ENCODE measurements at regions not wholly inside any gene's neighbourhood (a gene's known extent, or its start where the extent isn't known, plus 50 kb on each side); places are given as distances from the start of the nearest gene placed in this dataset.
"Not testable (repeated sequence)": the region's sequence is repeated elsewhere in the genome, so short reads cannot be mapped to it uniquely, and the experiment has no call there.

GRCh38 chr11:126149759-126150625 lies 61.5 kb downstream of the RPUSD4 start:
- no peak for TF ChIP-seq JUND (IDR thresholded peaks at IDR 0.05; ENCODE audit: low read depth)
- in situ Hi-C loops (cut with HindIII; ENCODE audit: low pct_unique_long_range_greater_than_20kb, low sequenced_read_pairs), result no loop called here
- DNase-seq (ENCODE audit: low read depth in 1 of 2, low spot score in 1 of 2), result no peak

- TF ChIP-seq JUND (IDR thresholded peaks at IDR 0.05; ENCODE audit: low read depth), result no peak
- DNase-seq (ENCODE audit: low read depth in 1 of 2, low spot score in 1 of 2), result no peak
- in situ Hi-C loops (cut with HindIII; ENCODE audit: low pct_unique_long_range_greater_than_20kb, low sequenced_read_pairs), result no loop called here
Measured at GRCh38 chr11:126148317-126148716, 63.1 kb downstream of the RPUSD4 start.

GRCh38 chr11:126147208-126148111 lies 64.0 kb downstream of the RPUSD4 start:
- DNase-seq (ENCODE audit: low read depth in 1 of 2, low spot score in 1 of 2), result peak in 1 of 2 experiments; percentile 67
- TF ChIP-seq JUND (IDR thresholded peaks at IDR 0.05; ENCODE audit: low read depth), result no peak
- in situ Hi-C loops (cut with HindIII; ENCODE audit: low pct_unique_long_range_greater_than_20kb, low sequenced_read_pairs), result no loop called here

- no peak for TF ChIP-seq JUND (IDR thresholded peaks at IDR 0.05; ENCODE audit: low read depth)
- in situ Hi-C loops (cut with HindIII; ENCODE audit: low pct_unique_long_range_greater_than_20kb, low sequenced_read_pairs), result no loop called here
- DNase-seq (ENCODE audit: low read depth in 1 of 2, low spot score in 1 of 2), result no peak
Measured at GRCh38 chr11:126146454-126147192, 64.8 kb downstream of the RPUSD4 start.

- in situ Hi-C loops (cut with HindIII; ENCODE audit: low pct_unique_long_range_greater_than_20kb, low sequenced_read_pairs), result no loop called here
- TF ChIP-seq JUND (IDR thresholded peaks at IDR 0.05; ENCODE audit: low read depth), result no peak
- DNase-seq (ENCODE audit: low read depth in 1 of 2, low spot score in 1 of 2), result no peak
Measured at GRCh38 chr11:126145954-126146353, 65.5 kb downstream of the RPUSD4 start.

- DNase-seq (ENCODE audit: low read depth in 1 of 2, low spot score in 1 of 2); in situ Hi-C loops (cut with HindIII; ENCODE audit: low pct_unique_long_range_greater_than_20kb, low sequenced_read_pairs): not testable (repeated sequence)
Measured at GRCh38 chr11:126143491-126143890, 68.0 kb downstream of the RPUSD4 start.

- in situ Hi-C loops (cut with HindIII; ENCODE audit: low pct_unique_long_range_greater_than_20kb, low sequenced_read_pairs), result no loop called here
- TF ChIP-seq JUND (IDR thresholded peaks at IDR 0.05; ENCODE audit: low read depth), result no peak
- DNase-seq (ENCODE audit: low read depth in 1 of 2, low spot score in 1 of 2), result peak in 1 of 2 experiments; percentile 62
Measured at GRCh38 chr11:126140926-126141280, 70.5 kb downstream of the RPUSD4 start.

- in situ Hi-C loops (cut with HindIII; ENCODE audit: low pct_unique_long_range_greater_than_20kb, low sequenced_read_pairs), result no loop called here
- no peak for TF ChIP-seq JUND (IDR thresholded peaks at IDR 0.05; ENCODE audit: low read depth)
- DNase-seq (ENCODE audit: low read depth in 1 of 2, low spot score in 1 of 2), result no peak
Measured at GRCh38 chr11:126140201-126140925, 71.1 kb downstream of the RPUSD4 start.

GRCh38 chr11:126139111-126140091 lies 72.0 kb downstream of the RPUSD4 start:
- no peak for TF ChIP-seq JUND (IDR thresholded peaks at IDR 0.05; ENCODE audit: low read depth)
- no peak for DNase-seq (ENCODE audit: low read depth in 1 of 2, low spot score in 1 of 2)
- in situ Hi-C loops (cut with HindIII; ENCODE audit: low pct_unique_long_range_greater_than_20kb, low sequenced_read_pairs), result no loop called here

- TF ChIP-seq JUND (IDR thresholded peaks at IDR 0.05; ENCODE audit: low read depth), result no peak
- in situ Hi-C loops (cut with HindIII; ENCODE audit: low pct_unique_long_range_greater_than_20kb, low sequenced_read_pairs), result no loop called here
- no peak for DNase-seq (ENCODE audit: low read depth in 1 of 2, low spot score in 1 of 2)
Measured at GRCh38 chr11:126138636-126139035, 72.8 kb downstream of the RPUSD4 start.

GRCh38 chr11:126137136-126137535 lies 74.3 kb downstream of the RPUSD4 start:
- in situ Hi-C loops (cut with HindIII; ENCODE audit: low pct_unique_long_range_greater_than_20kb, low sequenced_read_pairs), result no loop called here
- DNase-seq (ENCODE audit: low read depth in 1 of 2, low spot score in 1 of 2), result no peak
- TF ChIP-seq JUND (IDR thresholded peaks at IDR 0.05; ENCODE audit: low read depth), result no peak
